ENCODE measurements at regions not wholly inside any gene's neighbourhood (a gene's known extent, or its start where the extent isn't known, plus 50 kb on each side); places are given as distances from the start of the nearest gene placed in this dataset.

DNA sequence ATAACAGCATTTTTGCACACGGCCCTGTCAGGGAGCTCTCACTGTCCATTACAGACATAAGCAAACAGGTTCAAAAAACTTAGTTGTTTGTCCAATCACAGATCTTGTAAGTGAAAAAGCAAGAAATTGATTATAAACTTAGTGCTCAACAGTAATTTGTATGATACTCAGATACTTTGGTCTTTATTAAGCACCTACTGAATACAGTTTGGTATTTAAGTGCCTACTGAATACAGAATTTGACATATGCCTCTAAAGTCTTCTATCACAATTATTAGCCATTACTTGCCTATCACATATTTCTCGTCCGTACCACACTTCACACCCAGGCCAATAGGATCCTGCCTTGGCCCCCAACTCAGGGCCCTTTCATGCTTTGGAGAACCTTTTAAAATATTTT, 283.1 kb downstream of the SUCLG1 start:
- Histone ChIP-seq H3K9me2 (replicated peaks; ENCODE audit: insufficient read depth, low read length) (no peaks in the 10 kb centered on the region), H3K4me1 (ENCODE audit: low read length) (no peaks in the 10 kb centered on the region), H3K79me2 (ENCODE audit: low read length) (no peaks in the 10 kb centered on the region), H3K4me3 (ENCODE audit: low read length) (no peak overlapping the region), H3K36me3 (replicated peaks; ENCODE audit: insufficient read depth, low read length) (no peaks in the 10 kb centered on the region), H3K4me2 (ENCODE audit: low read depth, low read length) (no peak overlapping the region), H3K9ac (ENCODE audit: low read length) (no peak overlapping the region), H2AFZ (ENCODE audit: low read length) (no peak overlapping the region), H3K9me3 (replicated peaks; ENCODE audit: insufficient read depth, low read length) (no peaks in the 10 kb centered on the region), H4K20me1 (ENCODE audit: insufficient read depth, low read length) (no peaks in the 10 kb centered on the region), H3K27ac (ENCODE audit: low read length) (no peak overlapping the region), H3K27me3 (replicated peaks; ENCODE audit: insufficient read depth, low read length) (no peaks in the 10 kb centered on the region), H3F3A (ENCODE audit: insufficient read depth, low read length) (no peaks in the 10 kb centered on the region)
- DNase-seq = no peak
- TF ChIP-seq EZH2 (optimal IDR thresholded peaks at IDR 0.05; ENCODE audit: low read depth, low read length) (no peak), EZH2phosphoT487 (IDR thresholded peaks at IDR 0.05; ENCODE audit: low read length) (no peak)
- TF ChIP-seq, protein P1, sequence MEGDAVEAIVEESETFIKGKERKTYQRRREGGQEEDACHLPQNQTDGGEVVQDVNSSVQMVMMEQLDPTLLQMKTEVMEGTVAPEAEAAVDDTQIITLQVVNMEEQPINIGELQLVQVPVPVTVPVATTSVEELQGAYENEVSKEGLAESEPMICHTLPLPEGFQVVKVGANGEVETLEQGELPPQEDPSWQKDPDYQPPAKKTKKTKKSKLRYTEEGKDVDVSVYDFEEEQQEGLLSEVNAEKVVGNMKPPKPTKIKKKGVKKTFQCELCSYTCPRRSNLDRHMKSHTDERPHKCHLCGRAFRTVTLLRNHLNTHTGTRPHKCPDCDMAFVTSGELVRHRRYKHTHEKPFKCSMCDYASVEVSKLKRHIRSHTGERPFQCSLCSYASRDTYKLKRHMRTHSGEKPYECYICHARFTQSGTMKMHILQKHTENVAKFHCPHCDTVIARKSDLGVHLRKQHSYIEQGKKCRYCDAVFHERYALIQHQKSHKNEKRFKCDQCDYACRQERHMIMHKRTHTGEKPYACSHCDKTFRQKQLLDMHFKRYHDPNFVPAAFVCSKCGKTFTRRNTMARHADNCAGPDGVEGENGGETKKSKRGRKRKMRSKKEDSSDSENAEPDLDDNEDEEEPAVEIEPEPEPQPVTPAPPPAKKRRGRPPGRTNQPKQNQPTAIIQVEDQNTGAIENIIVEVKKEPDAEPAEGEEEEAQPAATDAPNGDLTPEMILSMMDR (IDR thresholded peaks at IDR 0.05; ENCODE audit: low read length) = no peak

DNA sequence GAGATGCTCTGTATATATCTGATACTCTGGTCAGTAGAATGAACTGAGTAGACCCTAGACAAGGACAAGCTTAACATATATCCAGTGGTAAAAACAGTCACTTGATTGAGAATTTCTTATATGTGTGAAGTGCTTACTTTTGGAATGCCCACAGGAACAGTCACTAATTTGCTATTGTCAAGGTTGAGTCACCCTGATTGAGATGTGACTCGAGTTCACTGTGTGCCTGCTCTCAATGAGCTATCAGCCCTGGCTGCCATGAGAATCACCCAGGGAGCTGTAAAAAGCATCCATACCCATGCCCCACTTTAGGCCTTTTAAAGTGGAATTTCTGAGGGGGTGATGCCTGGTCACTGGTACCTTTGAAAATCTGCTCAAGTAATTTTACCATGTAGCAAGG, 283.7 kb downstream of the SUCLG1 start:
- Histone ChIP-seq H3K4me1 (ENCODE audit: low read length) (no peaks in the 10 kb centered on the region), H2AFZ (ENCODE audit: low read length) (no peak overlapping the region), H3K4me3 (ENCODE audit: low read length) (no peak overlapping the region), H3K4me2 (ENCODE audit: low read depth, low read length) (no peak overlapping the region), H3F3A (ENCODE audit: insufficient read depth, low read length) (no peaks in the 10 kb centered on the region), H3K27me3 (replicated peaks; ENCODE audit: insufficient read depth, low read length) (no peaks in the 10 kb centered on the region), H3K36me3 (replicated peaks; ENCODE audit: insufficient read depth, low read length) (no peaks in the 10 kb centered on the region), H4K20me1 (ENCODE audit: insufficient read depth, low read length) (no peaks in the 10 kb centered on the region), H3K9me2 (replicated peaks; ENCODE audit: insufficient read depth, low read length) (no peaks in the 10 kb centered on the region), H3K9me3 (replicated peaks; ENCODE audit: insufficient read depth, low read length) (no peaks in the 10 kb centered on the region), H3K9ac (ENCODE audit: low read length) (no peak overlapping the region), H3K27ac (ENCODE audit: low read length) (no peak overlapping the region), H3K79me2 (ENCODE audit: low read length) (no peaks in the 10 kb centered on the region)
- TF ChIP-seq EZH2 (optimal IDR thresholded peaks at IDR 0.05; ENCODE audit: low read depth, low read length) (no peak), EZH2phosphoT487 (IDR thresholded peaks at IDR 0.05; ENCODE audit: low read length) (no peak)
- TF ChIP-seq, protein P1 (IDR thresholded peaks at IDR 0.05; ENCODE audit: low read length) = no peak
- no peak for DNase-seq

DNA sequence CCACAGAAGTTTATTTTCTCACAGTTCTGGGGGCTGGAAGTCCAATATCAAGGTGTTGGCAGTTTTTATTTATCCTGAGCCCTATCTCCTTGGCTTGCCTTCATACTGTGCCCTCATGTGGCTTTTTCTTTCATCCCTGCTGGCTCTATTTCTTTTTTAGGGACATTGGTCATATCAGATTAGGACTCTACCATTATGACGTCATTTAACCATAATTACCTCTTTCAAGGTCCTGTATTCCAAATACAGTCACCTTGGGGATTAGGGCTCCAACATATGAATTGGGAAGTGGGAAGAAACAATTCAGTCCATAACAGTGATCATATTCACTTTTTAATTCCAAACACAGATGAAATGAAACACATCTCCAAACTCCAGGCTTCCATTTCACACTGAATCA, 286.0 kb downstream of the SUCLG1 start:
- H3K36me3 ChIP-seq (replicated peaks; ENCODE audit: insufficient read depth, low read length) = no peaks in the 10 kb centered on the region
- no peaks in the 10 kb centered on the region for H4K20me1 ChIP-seq (ENCODE audit: insufficient read depth, low read length)

More for the DNA sequence above, 286.0 kb downstream of the SUCLG1 start:
- Histone ChIP-seq H3F3A (ENCODE audit: insufficient read depth, low read length) (no peaks in the 10 kb centered on the region), H3K9me2 (replicated peaks; ENCODE audit: insufficient read depth, low read length) (no peaks in the 10 kb centered on the region), H2AFZ (ENCODE audit: low read length) (no peak overlapping the region), H3K4me1 (ENCODE audit: low read length) (no peaks in the 10 kb centered on the region), H3K4me2 (ENCODE audit: low read depth, low read length) (no peak overlapping the region), H3K4me3 (ENCODE audit: low read length) (no peak overlapping the region), H3K27me3 (replicated peaks; ENCODE audit: insufficient read depth, low read length) (no peaks in the 10 kb centered on the region), H3K9me3 (replicated peaks; ENCODE audit: insufficient read depth, low read length) (no peaks in the 10 kb centered on the region), H3K9ac (ENCODE audit: low read length) (no peak overlapping the region), H3K79me2 (ENCODE audit: low read length) (no peaks in the 10 kb centered on the region), H3K27ac (ENCODE audit: low read length) (no peak overlapping the region)
- TF ChIP-seq, protein P1 (IDR thresholded peaks at IDR 0.05; ENCODE audit: low read length) = no peak
- DNase-seq = no peak
